Prostate gland (tissue), 2 donors: ENCODE measurements at regions not wholly inside any gene's neighbourhood (a gene's known extent, or its start where the extent isn't known, plus 50 kb on each side); places are given as distances from the start of the nearest gene placed in this dataset.

Experiments used
- CTCF ChIP-seq, 4 experiments: fragments of 200-600 bp in 2 of 4; fragments of 450-650 bp in 2 of 4; sonication (generic) in 2 of 4; IDR thresholded peaks; 1 replicate in 3 of 4; 2 replicates in 1 of 4; pipeline ENCODE4 v1.5.1; 2016 to 2019; ENCODE audit warnings: antibody characterized with exemption in 4 of 4, mild to moderate bottlenecking in 2 of 4, moderate library complexity in 2 of 4
- POLR2A ChIP-seq: fragments of 450-650 bp; IDR thresholded peaks from one replicate; pipeline ENCODE4 v1.6.1; 2016; ENCODE audit warnings: antibody characterized with exemption, mild to moderate bottlenecking

DNA sequence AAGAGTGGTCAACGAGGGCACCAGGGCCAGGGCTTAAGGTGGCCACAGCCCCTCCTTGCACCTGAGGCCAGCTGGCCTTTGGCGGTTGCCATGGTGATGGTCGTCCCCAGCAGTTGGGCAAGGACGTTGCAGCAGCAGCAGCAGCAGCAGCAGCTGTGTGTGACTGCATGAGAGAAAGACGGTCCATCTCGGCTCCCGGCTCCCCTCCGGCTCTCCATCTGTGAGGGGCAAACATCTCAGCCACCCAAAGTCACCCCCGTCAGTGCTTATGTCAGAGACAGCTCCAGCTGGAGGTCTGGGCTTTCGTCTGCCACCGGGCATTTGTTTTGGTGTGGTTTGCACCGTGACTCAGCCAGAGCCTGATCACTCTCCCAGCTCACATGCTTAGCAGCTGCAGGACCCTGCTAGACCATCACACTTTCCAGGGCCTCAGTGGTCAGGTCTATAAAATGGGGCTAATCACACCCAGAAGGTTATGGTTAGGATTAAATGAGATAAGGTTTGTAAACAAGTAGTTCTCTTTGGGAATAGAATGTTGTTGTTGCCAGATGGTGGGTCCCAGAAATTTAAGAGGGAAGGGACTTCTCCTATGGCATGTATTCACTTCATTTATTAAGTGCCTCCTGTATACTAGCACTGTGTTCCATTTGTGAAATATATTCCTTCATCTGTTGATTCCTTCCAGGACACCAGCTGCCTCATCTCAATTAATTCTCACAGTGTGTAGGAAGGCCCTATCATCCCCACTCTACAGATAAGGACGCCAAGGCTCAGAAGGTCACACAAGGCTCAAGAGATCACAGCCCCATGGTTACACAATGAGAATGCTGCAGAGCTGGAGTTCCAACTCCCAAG is 212.6 kb upstream of the LHX5 start:
- TF ChIP-seq CTCF (IDR thresholded peaks at IDR 0.05): no peak
- TF ChIP-seq POLR2A: no peak
